ENCODE measurements at regions not wholly inside any gene's neighbourhood (a gene's known extent, or its start where the extent isn't known, plus 50 kb on each side); places are given as distances from the start of the nearest gene placed in this dataset.
A peak's percentile ranks its signal among the peaks of the same experiment; 100 is the strongest.

DNA sequence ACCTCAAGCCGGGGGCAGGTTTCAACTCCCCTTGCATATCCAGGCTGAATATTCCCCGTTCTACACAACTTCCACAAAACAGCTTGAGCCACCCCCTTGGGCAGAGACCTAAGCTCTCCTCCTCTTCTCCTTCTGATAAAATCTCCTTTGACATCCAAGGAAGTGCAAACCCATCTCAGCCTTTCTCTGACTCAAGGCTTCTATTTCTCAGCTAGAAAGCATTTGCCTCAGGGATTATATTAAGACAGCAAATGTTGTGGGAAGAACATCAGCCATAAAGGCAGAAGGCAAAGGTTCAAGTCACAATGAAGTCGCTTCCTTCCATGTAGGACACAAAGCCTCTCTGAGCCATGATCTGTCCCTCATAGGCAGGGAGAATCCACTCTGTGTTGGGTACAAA is 386.6 kb upstream of the ARID1B start:
- H3K36me3 Mint-ChIP-seq (ENCODE audit: low read depth), result no peaks in the 10 kb centered on the region
- peaks cover 3% of the 10 kb centered on the region; the same call in 1 of the 2 replicates for H3K27me3 Mint-ChIP-seq (ENCODE audit: insufficient read depth)
- no peak overlapping the region for H3K27ac Mint-ChIP-seq
- peaks cover 8% of the 10 kb centered on the region for H3K4me1 Mint-ChIP-seq (ENCODE audit: low read depth)
- no peak for DNase-seq
- no peak overlapping the region for H3K4me3 Mint-ChIP-seq
- TF ChIP-seq, protein P1, sequence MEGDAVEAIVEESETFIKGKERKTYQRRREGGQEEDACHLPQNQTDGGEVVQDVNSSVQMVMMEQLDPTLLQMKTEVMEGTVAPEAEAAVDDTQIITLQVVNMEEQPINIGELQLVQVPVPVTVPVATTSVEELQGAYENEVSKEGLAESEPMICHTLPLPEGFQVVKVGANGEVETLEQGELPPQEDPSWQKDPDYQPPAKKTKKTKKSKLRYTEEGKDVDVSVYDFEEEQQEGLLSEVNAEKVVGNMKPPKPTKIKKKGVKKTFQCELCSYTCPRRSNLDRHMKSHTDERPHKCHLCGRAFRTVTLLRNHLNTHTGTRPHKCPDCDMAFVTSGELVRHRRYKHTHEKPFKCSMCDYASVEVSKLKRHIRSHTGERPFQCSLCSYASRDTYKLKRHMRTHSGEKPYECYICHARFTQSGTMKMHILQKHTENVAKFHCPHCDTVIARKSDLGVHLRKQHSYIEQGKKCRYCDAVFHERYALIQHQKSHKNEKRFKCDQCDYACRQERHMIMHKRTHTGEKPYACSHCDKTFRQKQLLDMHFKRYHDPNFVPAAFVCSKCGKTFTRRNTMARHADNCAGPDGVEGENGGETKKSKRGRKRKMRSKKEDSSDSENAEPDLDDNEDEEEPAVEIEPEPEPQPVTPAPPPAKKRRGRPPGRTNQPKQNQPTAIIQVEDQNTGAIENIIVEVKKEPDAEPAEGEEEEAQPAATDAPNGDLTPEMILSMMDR (IDR thresholded peaks at IDR 0.05), result no peak
- no peaks in the 10 kb centered on the region; the same call in 1 of the 2 replicates for H3K9me3 Mint-ChIP-seq

DNA sequence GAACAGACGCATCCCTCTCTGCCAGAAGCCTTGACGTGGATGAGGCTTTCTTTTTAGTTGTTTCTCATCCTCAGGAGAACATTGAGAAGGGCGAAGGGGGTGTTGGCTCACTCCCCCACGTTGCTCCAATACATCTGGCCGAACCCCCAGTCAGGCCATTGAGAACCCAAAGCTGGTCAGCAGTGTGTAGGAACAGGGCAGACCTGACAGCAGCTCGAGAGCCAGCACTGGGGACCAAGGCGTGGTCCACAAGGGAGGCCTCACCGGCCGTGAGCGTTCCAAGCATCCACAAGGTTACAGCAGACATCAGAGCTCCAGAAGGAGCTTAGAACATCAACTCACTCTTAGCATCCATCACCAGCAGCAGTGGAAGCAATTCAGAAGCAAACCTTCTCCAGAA is 387.9 kb upstream of the ARID1B start:
- no peak for DNase-seq
- H3K9me3 Mint-ChIP-seq, result peaks cover 7% of the 10 kb centered on the region

DNA sequence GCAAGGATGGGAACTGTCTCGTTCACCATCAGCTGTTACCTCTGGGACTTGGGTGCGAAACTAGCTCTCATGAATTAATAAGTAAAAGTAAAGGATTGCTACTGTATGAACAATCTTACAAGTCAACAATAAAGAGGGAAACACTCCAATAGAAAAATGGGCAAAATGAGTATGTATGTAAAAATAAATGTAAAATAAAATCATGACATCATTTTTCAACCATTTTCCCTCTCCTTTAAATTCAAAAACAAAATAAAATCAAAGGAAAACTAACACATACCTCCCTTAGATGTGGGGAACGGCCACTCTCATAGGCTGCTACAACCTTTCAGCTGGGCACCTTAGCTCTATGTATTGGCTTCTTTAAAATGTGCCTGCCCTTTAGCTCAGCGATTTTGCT is 389.7 kb upstream of the ARID1B start:
- Mint-ChIP-seq H3K27me3 (ENCODE audit: insufficient read depth) (peaks cover 3% of the 10 kb centered on the region), H3K4me3 (no peak overlapping the region), H3K36me3 (ENCODE audit: low read depth) (no peaks in the 10 kb centered on the region), H3K27ac (no peak overlapping the region), H3K4me1 (ENCODE audit: low read depth) (peaks cover 8% of the 10 kb centered on the region), H3K9me3 (peaks cover 14% of the 10 kb centered on the region)
- TF ChIP-seq, protein P1 (IDR thresholded peaks at IDR 0.05), result no peak
- no peak for DNase-seq

More for the DNA sequence above, 387.9 kb upstream of the ARID1B start:
- H3K4me1 Mint-ChIP-seq (ENCODE audit: low read depth), result peaks cover 8% of the 10 kb centered on the region
- no peak overlapping the region for H3K27ac Mint-ChIP-seq
- H3K27me3 Mint-ChIP-seq (ENCODE audit: insufficient read depth), result peaks cover under 1% of the 10 kb centered on the region; the same call in 1 of the 2 replicates
- TF ChIP-seq, protein P1 (IDR thresholded peaks at IDR 0.05), result no peak
- H3K4me3 Mint-ChIP-seq, result no peak overlapping the region
- no peaks in the 10 kb centered on the region for H3K36me3 Mint-ChIP-seq (ENCODE audit: low read depth)

DNA sequence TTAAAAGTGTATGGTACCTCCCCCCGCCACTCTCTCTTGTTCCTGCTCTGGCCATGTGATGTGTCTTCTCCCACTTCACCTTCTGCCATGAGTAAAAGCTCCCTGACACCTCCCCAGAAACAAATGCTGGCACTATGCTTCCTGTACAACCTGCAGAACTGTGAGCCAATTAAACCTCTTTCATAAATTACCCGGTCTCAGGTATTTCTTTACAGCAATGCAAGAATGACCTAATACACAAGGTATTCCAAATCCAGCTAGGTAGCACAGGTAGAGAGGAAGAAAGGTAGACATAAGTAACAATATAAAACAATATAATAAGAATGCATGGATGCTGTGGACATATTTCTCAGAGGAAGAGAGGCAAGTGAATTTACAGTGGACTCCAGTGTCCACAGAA is 394.1 kb upstream of the ARID1B start:
- H3K4me1 Mint-ChIP-seq (ENCODE audit: low read depth), result peaks cover 20% of the 10 kb centered on the region
- TF ChIP-seq, protein P1 (IDR thresholded peaks at IDR 0.05), result no peak
- peaks cover 3% of the 10 kb centered on the region for H3K27me3 Mint-ChIP-seq (ENCODE audit: insufficient read depth)
- no peak overlapping the region for H3K4me3 Mint-ChIP-seq
- H3K36me3 Mint-ChIP-seq (ENCODE audit: low read depth), result no peaks in the 10 kb centered on the region
- no peak overlapping the region for H3K27ac Mint-ChIP-seq
- H3K9me3 Mint-ChIP-seq, result peaks cover 14% of the 10 kb centered on the region
- DNase-seq, result no peak

DNA sequence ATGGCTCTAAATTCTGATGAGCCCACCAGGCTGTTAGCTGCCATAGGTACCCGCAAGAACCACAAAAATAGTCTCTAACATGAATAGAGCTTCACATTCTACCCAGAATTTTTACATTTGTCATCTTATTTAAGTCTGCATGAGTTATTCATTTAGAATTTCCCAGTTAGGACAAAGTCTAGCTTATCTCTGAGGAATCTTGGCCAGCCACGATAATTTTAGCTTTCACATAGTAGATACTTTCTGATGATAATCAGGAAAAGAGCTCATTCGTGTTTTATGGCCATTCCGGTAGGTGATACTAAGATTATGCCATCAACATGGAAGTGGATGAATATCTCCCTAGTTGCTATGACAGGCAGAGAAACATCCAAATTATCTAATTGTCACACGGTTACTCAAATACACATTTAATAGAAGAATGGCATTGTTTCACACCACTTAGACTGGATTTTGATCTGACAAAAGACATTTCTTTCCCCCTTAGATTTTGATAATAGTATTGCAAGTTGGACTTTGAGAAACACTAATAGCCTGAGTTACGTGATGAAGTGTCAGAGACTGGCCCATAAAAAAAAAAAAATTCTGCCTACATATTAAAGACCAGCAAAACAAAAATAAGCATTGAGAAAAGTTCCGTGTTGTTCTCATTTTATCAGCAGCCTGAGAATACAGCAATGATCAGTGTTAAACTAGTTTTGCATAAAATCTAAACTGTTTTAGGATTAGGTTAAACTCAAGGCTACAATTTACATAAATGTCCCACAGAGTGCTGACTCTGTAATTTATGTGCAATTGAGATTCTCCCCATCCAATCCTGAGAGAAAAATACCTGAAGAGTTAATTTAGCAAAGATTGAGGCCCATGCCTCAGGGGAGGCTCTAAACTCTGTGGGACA is 397.5 kb upstream of the ARID1B start:
- Mint-ChIP-seq H3K4me3 (peak overlapping the region; percentile 7; the same call in 1 of the 2 replicates), H3K36me3 (ENCODE audit: low read depth) (no peaks in the 10 kb centered on the region), H3K27ac (peak overlapping the region; percentile 12), H3K9me3 (peaks cover 11% of the 10 kb centered on the region), H3K4me1 (ENCODE audit: low read depth) (peaks cover 20% of the 10 kb centered on the region), H3K27me3 (ENCODE audit: insufficient read depth) (peaks cover 3% of the 10 kb centered on the region)
- no peak for DNase-seq
- TF ChIP-seq, protein P1 (IDR thresholded peaks at IDR 0.05), result no peak

Data from HFFc6 (cell line).